IMR-90 (cell line): ENCODE measurements at regions not wholly inside any gene's neighbourhood (a gene's known extent, or its start where the extent isn't known, plus 50 kb on each side); places are given as distances from the start of the nearest gene placed in this dataset.

ENCODE experiments used
- ATAC-seq: fragments of 200-7000 bp; cut with Tn5 transposase; 2 replicates; pipeline ENCODE4 v1.9.1; 2020; ENCODE audit warnings: low read depth, mild to moderate bottlenecking, moderate library complexity
- BruUV-seq: library from RNA; stranded (reverse); fragments of 400-500 nt; replicated peaks from 2 replicates; lab custom pipeline; 2021; lab: Mats Ljungman, UMichigan
- CTCF ChIA-PET: fragments of 300-600 bp; formaldehyde crosslinking; extraction: SDS; loops from one replicate; lab custom pipeline; 2021; ENCODE audit warnings: antibody characterized with exemption; lab: Yijun Ruan, JAX
- POLR2A ChIA-PET: fragments of 300-600 bp; sonication (Branson Sonifier 250); formaldehyde crosslinking; loops from one replicate; lab custom pipeline; 2022; ENCODE audit warnings: antibody characterized with exemption; ENCODE audit not compliant: unreplicated experiment; lab: Charles Lee
- DNase-seq: peaks from one replicate; pipeline ENCODE4 v3.0.0; 2013
- H2AFZ ChIP-seq: replicated peaks from 2 replicates; pipeline ENCODE3; 2013; ENCODE audit warnings: low read length, mild to moderate bottlenecking; ENCODE audit not compliant: poor library complexity
- H2AK5ac ChIP-seq: 2 replicates; pipeline ENCODE4 v1.6.1; 2013; ENCODE audit warnings: low read depth, low read length, inconsistent platforms
- H2AK9ac ChIP-seq: replicated peaks from 2 replicates; pipeline ENCODE3; 2013; ENCODE audit warnings: mild to moderate bottlenecking, low read depth, low read length, moderate library complexity; ENCODE audit not compliant: poor library complexity
- H2BK120ac ChIP-seq: 2 replicates; pipeline ENCODE4 v1.6.1; 2013; ENCODE audit warnings: low read depth, low read length, inconsistent platforms
- H2BK15ac ChIP-seq: 3 replicates; pipeline ENCODE4 v1.6.1; 2013; ENCODE audit warnings: low read depth, low read length, inconsistent platforms
- H2BK20ac ChIP-seq: 2 replicates; pipeline ENCODE4 v1.6.1; 2013; ENCODE audit warnings: low read depth, mild to moderate bottlenecking, inconsistent platforms, low read length, moderate library complexity
- H2BK5ac ChIP-seq: 2 replicates; pipeline ENCODE4 v1.6.1; 2013; ENCODE audit warnings: mild to moderate bottlenecking, low read depth, low read length, inconsistent platforms; ENCODE audit not compliant: poor library complexity, severe bottlenecking
- H3K14ac ChIP-seq: replicated peaks from 2 replicates; pipeline ENCODE4 v1.6.1; 2013; ENCODE audit warnings: low read depth, low read length, inconsistent platforms
- H3K18ac ChIP-seq: 2 replicates; pipeline ENCODE4 v1.6.1; 2013; ENCODE audit warnings: low read depth, low read length, control low read depth
- H3K23ac ChIP-seq: 2 replicates; pipeline ENCODE4 v1.6.1; 2013; ENCODE audit warnings: low read depth, low read length, inconsistent platforms
- H3K27ac ChIP-seq: 2 replicates; pipeline ENCODE4 v1.5.1; 2013; ENCODE audit warnings: mild to moderate bottlenecking, control low read depth, low read length; ENCODE audit not compliant: insufficient read depth
- H3K27me3 ChIP-seq: 2 replicates; pipeline ENCODE4 v1.6.1; 2013; ENCODE audit warnings: low read length; ENCODE audit not compliant: control insufficient read depth, insufficient read depth
- H3K36me3 ChIP-seq: 2 replicates; pipeline ENCODE4 v1.6.1; 2013; ENCODE audit warnings: low read length, mixed read lengths; ENCODE audit not compliant: control insufficient read depth, insufficient read depth
- H3K4ac ChIP-seq: 2 replicates; pipeline ENCODE4 v1.6.1; 2013; ENCODE audit warnings: low read depth, low read length, inconsistent platforms
- H3K4me1 ChIP-seq: 2 replicates; pipeline ENCODE4 v1.6.1; 2013; ENCODE audit warnings: low read length, mixed read lengths; ENCODE audit not compliant: control insufficient read depth, insufficient read depth
- H3K4me2 ChIP-seq: 2 replicates; pipeline ENCODE4 v1.6.1; 2013; ENCODE audit warnings: low read depth, mild to moderate bottlenecking, control low read depth, low read length, moderate library complexity
- H3K4me3 ChIP-seq: 2 replicates; pipeline ENCODE4 v1.5.1; 2013; ENCODE audit warnings: low read depth, mild to moderate bottlenecking, control low read depth, low read length, moderate library complexity; ENCODE audit not compliant: insufficient read depth
- H3K56ac ChIP-seq: 2 replicates; pipeline ENCODE4 v1.6.1; 2013; ENCODE audit warnings: low read length, inconsistent platforms; ENCODE audit not compliant: insufficient read depth; ENCODE audit errors: extremely low read depth
- H3K79me1 ChIP-seq, 2 experiments: 2 replicates each; pipeline ENCODE4 v1.6.1; 2013; ENCODE audit warnings: low read length in 2 of 2, inconsistent platforms in 1 of 2, low read depth in 1 of 2
- H3K9ac ChIP-seq: 2 replicates; pipeline ENCODE4 v1.6.1; 2013; ENCODE audit warnings: low read depth, low read length, control low read depth
- H3K9me1 ChIP-seq: 2 replicates; pipeline ENCODE4 v1.6.1; 2013; ENCODE audit warnings: low read length, inconsistent platforms; ENCODE audit not compliant: insufficient read depth
- H3K9me3 ChIP-seq: 2 replicates; pipeline ENCODE4 v1.6.1; 2013; ENCODE audit warnings: low read length; ENCODE audit not compliant: control insufficient read depth, insufficient read depth
- H4K20me1 ChIP-seq: 2 replicates; pipeline ENCODE4 v1.6.1; 2013; ENCODE audit warnings: low read length, inconsistent platforms; ENCODE audit not compliant: insufficient read depth
- H4K5ac ChIP-seq: 2 replicates; pipeline ENCODE4 v1.6.1; 2013; ENCODE audit warnings: mild to moderate bottlenecking, low read depth, low read length, control low read depth
- H4K8ac ChIP-seq, 2 experiments: 2 replicates each; pipeline ENCODE4 v1.6.1; 2013; ENCODE audit warnings: low read depth in 2 of 2, low read length in 2 of 2, control low read depth in 1 of 2, inconsistent platforms in 1 of 2
- H4K91ac ChIP-seq: 2 replicates; pipeline ENCODE4 v1.6.1; 2013; ENCODE audit warnings: low read depth, low read length, inconsistent platforms; ENCODE audit not compliant: insufficient read depth
- BHLHE40 ChIP-seq: fragments of 150-350 bp; IDR thresholded peaks from 2 replicates; pipeline ENCODE4 v1.6.1; 2016; ENCODE audit warnings: mild to moderate bottlenecking, low read depth, low read length
- CEBPB ChIP-seq: IDR thresholded peaks from 2 replicates; pipeline ENCODE4 v1.6.1; 2012; ENCODE audit warnings: low read depth, low read length, improper control_type of control experiment
- CHD1 ChIP-seq: IDR thresholded peaks from 2 replicates; pipeline ENCODE4 v1.6.1; 2012; ENCODE audit warnings: low read depth, low read length, improper control_type of control experiment
- CTCF ChIP-seq: conservative IDR thresholded peaks from 2 replicates; pipeline ENCODE4 v1.5.1; 2012; ENCODE audit warnings: mild to moderate bottlenecking, low read depth, low read length, improper control_type of control experiment
- ELK1 ChIP-seq: fragments of 150-350 bp; IDR thresholded peaks from 2 replicates; pipeline ENCODE4 v1.6.1; 2016; ENCODE audit warnings: low read depth, mild to moderate bottlenecking, low read length, moderate library complexity, borderline replicate concordance
- FOS ChIP-seq: fragments of 150-350 bp; IDR thresholded peaks from 2 replicates; pipeline ENCODE4 v1.6.1; 2016; ENCODE audit warnings: low read depth, low read length
- MAFK ChIP-seq: IDR thresholded peaks from 2 replicates; pipeline ENCODE4 v1.6.1; 2012; ENCODE audit warnings: low read depth, low read length, improper control_type of control experiment
- MAZ ChIP-seq: IDR thresholded peaks from 2 replicates; pipeline ENCODE4 v1.6.1; 2012; ENCODE audit warnings: low read depth, mild to moderate bottlenecking, low read length, improper control_type of control experiment, moderate library complexity, borderline replicate concordance
- MXI1 ChIP-seq: IDR thresholded peaks from 2 replicates; pipeline ENCODE4 v1.6.1; 2012; ENCODE audit warnings: low read depth, mild to moderate bottlenecking, low read length, moderate library complexity, borderline replicate concordance
- NFE2L2 ChIP-seq: fragments of 150-350 bp; IDR thresholded peaks from 2 replicates; pipeline ENCODE4 v1.6.1; 2016; ENCODE audit warnings: low read depth, mild to moderate bottlenecking, low read length
- POLR2A ChIP-seq: IDR thresholded peaks from 2 replicates; pipeline ENCODE4 v1.6.1; 2012; ENCODE audit warnings: mild to moderate bottlenecking, low read depth, low read length
- RAD21 ChIP-seq: IDR thresholded peaks from 2 replicates; pipeline ENCODE4 v1.6.1; 2012; ENCODE audit warnings: low read length, improper control_type of control experiment
- RCOR1 ChIP-seq: IDR thresholded peaks from 2 replicates; pipeline ENCODE4 v1.6.1; 2012; ENCODE audit warnings: mild to moderate bottlenecking, low read length, improper control_type of control experiment; ENCODE audit not compliant: insufficient replicate concordance
- RFX5 ChIP-seq: IDR thresholded peaks from 2 replicates; pipeline ENCODE4 v1.8.0; 2012; ENCODE audit warnings: low read depth, mild to moderate bottlenecking, low read length, moderate library complexity
- SMC3 ChIP-seq: fragments of 150-350 bp; IDR thresholded peaks from 2 replicates; pipeline ENCODE4 v1.6.1; 2016; ENCODE audit warnings: low read depth, mild to moderate bottlenecking, antibody characterized with exemption, low read length, moderate library complexity
- USF2 ChIP-seq: fragments of 150-350 bp; IDR thresholded peaks from 2 replicates; pipeline ENCODE4 v1.6.1; 2017; ENCODE audit warnings: mild to moderate bottlenecking, antibody characterized with exemption, low read length, low read depth
- WGBS, 2 experiments: methylation state at CpG; one replicate each; pipeline versions ENCODE4 v1.1.5 to v1.1.7; 2013; ENCODE audit warnings: missing lambda C conversion rate in 2 of 2; ENCODE audit not compliant: insufficient read length in 1 of 2; ENCODE audit errors: extremely low coverage in 2 of 2; 5-methylcytosine and 5-hydroxymethylcytosine counted together
- dilution Hi-C: fragments of 300-500 bp; cut with HindIII; formaldehyde crosslinking; loops from one replicate; pipeline ENCODE4 v1.14.3; 2018; ENCODE audit warnings: low sequenced_read_pairs; ENCODE audit not compliant: unreplicated experiment
- in situ Hi-C: fragments of 300-500 bp; cut with MboI; formaldehyde crosslinking; loops from 3 replicates; pipeline ENCODE4 v1.14.3; 2019; ENCODE audit warnings: low sequenced_read_pairs, inconsistent platforms, mixed read lengths
- intact Hi-C: fragments of 100-400 bp; cut with micrococcal nuclease; formaldehyde crosslinking; loops from 2 replicates; pipeline ENCODE4 v1.10.0; 2022

GRCh38 chr3:68060191-68060590 is 405.8 kb upstream of the SUCLG2 start:
- no peak for DNase-seq
- TF ChIP-seq MAZ: no peak
- TF ChIP-seq RCOR1: no peak
- TF ChIP-seq RFX5: no peak
- TF ChIP-seq RAD21: no peak
- no peak for TF ChIP-seq MXI1
- no peak for TF ChIP-seq BHLHE40
- no peak for TF ChIP-seq ELK1
- no peak for TF ChIP-seq MAFK
- TF ChIP-seq CEBPB: no peak
- TF ChIP-seq POLR2A: no peak
- TF ChIP-seq FOS: no peak
- TF ChIP-seq CTCF: no peak
- TF ChIP-seq NFE2L2: no peak
- no peak for TF ChIP-seq CHD1
- TF ChIP-seq USF2: no peak
- no peak for TF ChIP-seq SMC3
- in situ Hi-C loops: no loop called here
- no peaks in the 10 kb centered on the region for H3K9me1 ChIP-seq
- H3K27me3 ChIP-seq: no peaks in the 10 kb centered on the region
- H3K56ac ChIP-seq: no peak overlapping the region
- no peaks in the 10 kb centered on the region for H3K36me3 ChIP-seq
- H3K4ac ChIP-seq: no peak overlapping the region
- no peaks in the 10 kb centered on the region for H3K79me1 ChIP-seq
- dilution Hi-C loops: no loop called here
- intact Hi-C loops: no loop called here
- WGBS, 2 experiments: 100% methylated on average over 1 of the region's 3 CpGs; no CpG with 5 or more reads in 1 of the 2 experiments
- H3K18ac ChIP-seq: no peak overlapping the region
- H2AFZ ChIP-seq: no peak overlapping the region
- no peak overlapping the region for H3K27ac ChIP-seq
- H2BK5ac ChIP-seq: no peak overlapping the region
- H3K9me3 ChIP-seq: no peaks in the 10 kb centered on the region; the same call in 1 of the 2 replicates
- no peak overlapping the region for H2BK120ac ChIP-seq
- no peak overlapping the region for H3K4me2 ChIP-seq
- no peak overlapping the region for H4K91ac ChIP-seq
- H4K20me1 ChIP-seq: no peaks in the 10 kb centered on the region
- ChIA-PET CTCF (no interaction called here), POLR2A (no interaction called here)
- no peaks in the 10 kb centered on the region for H3K4me1 ChIP-seq
- H3K14ac ChIP-seq: no peak overlapping the region
- no peak overlapping the region for H2BK15ac ChIP-seq
- H4K5ac ChIP-seq: no peak overlapping the region
- no peak overlapping the region for H3K9ac ChIP-seq
- no TSS peak for BruUV-seq
- H2AK5ac ChIP-seq: no peak overlapping the region
- no peak overlapping the region for H3K4me3 ChIP-seq
- no peak overlapping the region for H2BK20ac ChIP-seq
- H3K23ac ChIP-seq: no peak overlapping the region
- no peak overlapping the region for H4K8ac ChIP-seq
- no peak for ATAC-seq
- H2AK9ac ChIP-seq: no peak overlapping the region
